ENCODE measurements at regions not wholly inside any gene's neighbourhood (a gene's known extent, or its start where the extent isn't known, plus 50 kb on each side); places are given as distances from the start of the nearest gene placed in this dataset.

DNA sequence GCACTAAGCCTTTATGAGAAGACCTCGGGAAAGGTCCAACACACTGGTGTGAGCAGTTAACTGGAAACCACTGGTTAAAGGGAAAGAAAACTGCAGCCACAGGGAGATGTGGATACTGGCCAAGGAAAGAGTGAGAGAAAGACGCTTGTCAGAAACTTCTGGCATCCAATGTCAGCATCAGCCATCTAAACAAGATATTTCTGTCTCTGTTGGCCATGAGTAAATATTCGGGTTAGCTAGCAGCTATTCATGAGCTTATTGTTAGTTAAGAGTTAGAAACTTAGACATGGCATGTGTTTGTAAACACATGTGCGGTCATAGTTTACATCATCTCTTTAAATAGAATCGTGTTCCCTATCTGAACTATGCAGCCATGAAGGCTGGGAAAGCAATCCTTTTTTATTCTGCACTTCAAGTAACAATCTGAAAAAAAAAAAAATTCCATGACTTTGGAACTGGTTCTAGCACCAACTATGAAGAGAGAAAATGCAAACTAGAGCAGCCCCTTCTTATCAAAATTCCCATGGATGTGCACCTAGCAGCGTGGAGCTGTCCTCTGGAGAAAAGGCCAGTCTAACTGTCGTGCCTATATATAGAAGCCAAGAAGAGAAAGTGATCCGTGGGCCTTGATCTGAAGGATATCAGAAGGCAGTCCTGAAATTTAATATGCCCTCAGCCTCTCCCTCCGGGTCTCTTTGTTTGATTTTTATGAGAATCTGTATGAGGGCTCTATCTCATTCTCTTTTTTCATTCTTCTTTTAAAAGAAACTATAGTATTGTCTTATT is 84.0 kb upstream of the RFX8 start (continued):
- TF ChIP-seq SRF (IDR thresholded peaks at IDR 0.05; ENCODE audit: low read depth, low read length): no peak
- TF ChIP-seq GTF2F1 (IDR thresholded peaks at IDR 0.05; ENCODE audit: borderline replicate concordance, low read depth, low read length): no peak
- no peak for TF ChIP-seq SIN3A (conservative IDR thresholded peaks at IDR 0.05 in 1 of 2, IDR thresholded peaks at IDR 0.05 in 1 of 2; ENCODE audit: low read depth in 1 of 2, low read length in 2 of 2)
- TF ChIP-seq SIX5 (IDR thresholded peaks at IDR 0.05; ENCODE audit: low read depth, low read length): no peak
- no peak for TF ChIP-seq POLR2AphosphoS5 (IDR thresholded peaks at IDR 0.05; ENCODE audit: low read depth, low read length)
- no peak for TF ChIP-seq TCF12 (IDR thresholded peaks at IDR 0.05; ENCODE audit: low read depth, low read length)
- TF ChIP-seq, protein P1, sequence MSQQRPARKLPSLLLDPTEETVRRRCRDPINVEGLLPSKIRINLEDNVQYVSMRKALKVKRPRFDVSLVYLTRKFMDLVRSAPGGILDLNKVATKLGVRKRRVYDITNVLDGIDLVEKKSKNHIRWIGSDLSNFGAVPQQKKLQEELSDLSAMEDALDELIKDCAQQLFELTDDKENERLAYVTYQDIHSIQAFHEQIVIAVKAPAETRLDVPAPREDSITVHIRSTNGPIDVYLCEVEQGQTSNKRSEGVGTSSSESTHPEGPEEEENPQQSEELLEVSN (IDR thresholded peaks at IDR 0.05): no peak
- no peak for TF ChIP-seq HDAC2 (IDR thresholded peaks at IDR 0.05; ENCODE audit: borderline replicate concordance in 1 of 2, low read depth in 2 of 2, low read length in 2 of 2)

Measured in H1 (cell line).